Trophoblast cell (in vitro differentiated cells and primary cell): ENCODE measurements at regions not wholly inside any gene's neighbourhood (a gene's known extent, or its start where the extent isn't known, plus 50 kb on each side); places are given as distances from the start of the nearest gene placed in this dataset.

Source experiments
- DNase-seq, 2 donors: peaks; one replicate each; pipeline ENCODE4 v3.0.0-alpha.2; 2016
- H2AFZ ChIP-seq: 2 replicates; pipeline ENCODE4 v1.6.1; 2013; ENCODE audit warnings: low read length, moderate library complexity, mild to moderate bottlenecking; ENCODE audit not compliant: insufficient read depth, poor library complexity
- H2AK5ac ChIP-seq: 2 replicates; pipeline ENCODE4 v1.6.1; 2013; ENCODE audit warnings: mild to moderate bottlenecking, low read length
- H2BK120ac ChIP-seq: 2 replicates; pipeline ENCODE4 v1.6.1; 2013; ENCODE audit warnings: low read length, mild to moderate bottlenecking, moderate library complexity; ENCODE audit not compliant: insufficient read depth, poor library complexity
- H2BK12ac ChIP-seq: 2 replicates; pipeline ENCODE4 v1.6.1; 2013; ENCODE audit warnings: mild to moderate bottlenecking, low read length, moderate library complexity
- H2BK5ac ChIP-seq: 2 replicates; pipeline ENCODE4 v1.6.1; 2013; ENCODE audit warnings: low read length, low read depth, moderate library complexity, mild to moderate bottlenecking; ENCODE audit not compliant: poor library complexity
- H3K14ac ChIP-seq: 2 replicates; pipeline ENCODE4 v1.6.1; 2013; ENCODE audit warnings: mild to moderate bottlenecking, low read length
- H3K18ac ChIP-seq: 2 replicates; pipeline ENCODE4 v1.6.1; 2013; ENCODE audit warnings: mild to moderate bottlenecking, low read length
- H3K23ac ChIP-seq: 2 replicates; pipeline ENCODE4 v1.6.1; 2013; ENCODE audit warnings: low read length
- H3K27ac ChIP-seq: 2 replicates; pipeline ENCODE4 v1.5.1; 2013; ENCODE audit warnings: low read depth, mild to moderate bottlenecking, inconsistent platforms, low read length, moderate library complexity
- H3K27me3 ChIP-seq: 2 replicates; pipeline ENCODE4 v1.6.1; 2013; ENCODE audit warnings: inconsistent platforms, mild to moderate bottlenecking, low read length, moderate library complexity; ENCODE audit not compliant: insufficient read depth
- H3K36me3 ChIP-seq, 2 experiments: 1 replicate in 1 of 2; 2 replicates in 1 of 2; pipeline ENCODE4 v1.6.1; 2013; ENCODE audit warnings: low read length in 2 of 2, mild to moderate bottlenecking in 2 of 2, moderate library complexity in 1 of 2; ENCODE audit not compliant: insufficient read depth in 2 of 2, control insufficient read depth in 1 of 2
- H3K4ac ChIP-seq: 2 replicates; pipeline ENCODE4 v1.6.1; 2013; ENCODE audit warnings: low read depth, mild to moderate bottlenecking, low read length, moderate library complexity
- H3K4me1 ChIP-seq, 2 experiments: 1 replicate in 1 of 2; 2 replicates in 1 of 2; pipeline ENCODE4 v1.6.1; 2013; ENCODE audit warnings: low read length in 2 of 2, mild to moderate bottlenecking in 2 of 2, moderate library complexity in 1 of 2; ENCODE audit not compliant: insufficient read depth in 2 of 2, control insufficient read depth in 1 of 2
- H3K4me2 ChIP-seq: 2 replicates; pipeline ENCODE4 v1.6.1; 2013; ENCODE audit warnings: inconsistent platforms, mild to moderate bottlenecking, low read length, moderate library complexity
- H3K4me3 ChIP-seq: 2 replicates; pipeline ENCODE4 v1.5.1; 2013; ENCODE audit warnings: mild to moderate bottlenecking, low read depth, low read length, inconsistent platforms
- H3K79me1 ChIP-seq: one replicate; pipeline ENCODE4 v1.6.1; 2013; ENCODE audit warnings: low read length
- H3K79me2 ChIP-seq: 2 replicates; pipeline ENCODE4 v1.6.1; 2013; ENCODE audit warnings: low read length, mild to moderate bottlenecking; ENCODE audit not compliant: control insufficient read depth, insufficient read depth, poor library complexity
- H3K9ac ChIP-seq: 2 replicates; pipeline ENCODE4 v1.6.1; 2013; ENCODE audit warnings: mild to moderate bottlenecking, low read length
- H3K9me3 ChIP-seq: 2 replicates; pipeline ENCODE4 v1.6.1; 2013; ENCODE audit warnings: low read depth, mild to moderate bottlenecking, control low read depth, inconsistent platforms, low read length; ENCODE audit not compliant: insufficient read depth
- H4K12ac ChIP-seq: 2 replicates; pipeline ENCODE4 v1.6.1; 2013; ENCODE audit warnings: low read depth, mild to moderate bottlenecking, low read length, moderate library complexity
- H4K8ac ChIP-seq: 2 replicates; pipeline ENCODE4 v1.6.1; 2013; ENCODE audit warnings: low read depth, mild to moderate bottlenecking, low read length, moderate library complexity
- H4K91ac ChIP-seq: one replicate; pipeline ENCODE4 v1.6.1; 2013; ENCODE audit warnings: low read depth, mild to moderate bottlenecking, low read length, moderate library complexity
- WGBS: extraction: QIAGEN DNeasy Blood & Tissue Kit; methylation state at CpG from one replicate; pipeline ENCODE4 v1.1.7; 2013; ENCODE audit warnings: missing lambda C conversion rate; ENCODE audit not compliant: insufficient read length, insufficient coverage; ENCODE audit errors: extremely low coverage; 5-methylcytosine and 5-hydroxymethylcytosine counted together

GRCh38 chr20:11642866-11643265 is 274.8 kb upstream of the BTBD3 start:
- DNase-seq: no peak
- Histone ChIP-seq H2BK5ac (no peak overlapping the region), H4K91ac (no peak overlapping the region), H3K4me1 (no peaks in the 10 kb centered on the region), H3K9me3 (no peaks in the 10 kb centered on the region), H3K27me3 (no peaks in the 10 kb centered on the region), H3K27ac (no peak overlapping the region), H2BK12ac (no peak overlapping the region), H2AFZ (no peak overlapping the region), H2AK5ac (no peak overlapping the region), H3K18ac (no peak overlapping the region), H3K79me2 (no peaks in the 10 kb centered on the region), H3K79me1 (no peaks in the 10 kb centered on the region), H3K4me3 (no peak overlapping the region), H3K9ac (no peak overlapping the region), H3K14ac (no peak overlapping the region), H3K4me2 (no peak overlapping the region), H4K12ac (no peak overlapping the region), H2BK120ac (no peak overlapping the region), H4K8ac (no peak overlapping the region), H3K23ac (no peak overlapping the region), H3K36me3 (no peaks in the 10 kb centered on the region), H3K4ac (no peak overlapping the region)
- no CpG with 5 or more reads among the region's 3 CpGs for WGBS

GRCh38 chr20:11646359-11646758 is 271.3 kb upstream of the BTBD3 start:
- DNase-seq: no peak
- Histone ChIP-seq H3K36me3 (no peaks in the 10 kb centered on the region), H2BK120ac (no peak overlapping the region), H3K14ac (no peak overlapping the region), H2AK5ac (no peak overlapping the region), H2AFZ (no peak overlapping the region), H3K27me3 (no peaks in the 10 kb centered on the region), H3K9me3 (no peaks in the 10 kb centered on the region), H2BK12ac (no peak overlapping the region), H4K91ac (no peak overlapping the region), H3K4ac (no peak overlapping the region), H3K9ac (no peak overlapping the region), H3K4me1 (no peaks in the 10 kb centered on the region), H3K79me2 (no peaks in the 10 kb centered on the region), H3K79me1 (no peaks in the 10 kb centered on the region), H2BK5ac (no peak overlapping the region), H4K8ac (no peak overlapping the region), H3K4me3 (no peak overlapping the region), H3K23ac (no peak overlapping the region), H3K27ac (no peak overlapping the region), H4K12ac (no peak overlapping the region), H3K18ac (no peak overlapping the region), H3K4me2 (no peak overlapping the region)
- no CpG with 5 or more reads among the region's 6 CpGs for WGBS

- H3K18ac ChIP-seq: no peak overlapping the region
- no peak overlapping the region for H3K4ac ChIP-seq
- no peak overlapping the region for H3K4me3 ChIP-seq
- H3K27ac ChIP-seq: no peak overlapping the region
- no peaks in the 10 kb centered on the region for H3K4me1 ChIP-seq
- H4K91ac ChIP-seq: no peak overlapping the region
- no CpG with 5 or more reads among the region's 2 CpGs for WGBS
- H2BK12ac ChIP-seq: no peak overlapping the region
- H3K27me3 ChIP-seq: no peaks in the 10 kb centered on the region
- no peak overlapping the region for H3K14ac ChIP-seq
- no peak overlapping the region for H2AFZ ChIP-seq
- H4K8ac ChIP-seq: no peak overlapping the region
- no peak overlapping the region for H2AK5ac ChIP-seq
- no peak for DNase-seq
- H2BK5ac ChIP-seq: no peak overlapping the region
- no peaks in the 10 kb centered on the region for H3K36me3 ChIP-seq
- H3K9ac ChIP-seq: no peak overlapping the region
- H3K9me3 ChIP-seq: no peaks in the 10 kb centered on the region
- no peaks in the 10 kb centered on the region for H3K79me2 ChIP-seq
- H2BK120ac ChIP-seq: no peak overlapping the region
- no peak overlapping the region for H3K23ac ChIP-seq
- no peak overlapping the region for H3K4me2 ChIP-seq
- H3K79me1 ChIP-seq: no peaks in the 10 kb centered on the region
- H4K12ac ChIP-seq: no peak overlapping the region
Measured at GRCh38 chr20:11650566-11650965, 267.1 kb upstream of the BTBD3 start.

GRCh38 chr20:11651138-11651537 is 266.6 kb upstream of the BTBD3 start:
- no peak for DNase-seq
- H2AFZ ChIP-seq: no peak overlapping the region
- H2AK5ac ChIP-seq: no peak overlapping the region
- H3K4me1 ChIP-seq: no peaks in the 10 kb centered on the region
- no peaks in the 10 kb centered on the region for H3K79me1 ChIP-seq
- no peak overlapping the region for H3K4me2 ChIP-seq
- no peak overlapping the region for H2BK5ac ChIP-seq
- H3K18ac ChIP-seq: no peak overlapping the region
- no peaks in the 10 kb centered on the region for H3K79me2 ChIP-seq
- H3K9ac ChIP-seq: no peak overlapping the region
- no peak overlapping the region for H3K27ac ChIP-seq
- no peak overlapping the region for H3K4me3 ChIP-seq
- no peak overlapping the region for H3K23ac ChIP-seq
- no peak overlapping the region for H3K14ac ChIP-seq
- H4K91ac ChIP-seq: no peak overlapping the region
- H4K12ac ChIP-seq: no peak overlapping the region
- no peaks in the 10 kb centered on the region for H3K36me3 ChIP-seq
- no peak overlapping the region for H4K8ac ChIP-seq
- no peak overlapping the region for H2BK12ac ChIP-seq
- no peaks in the 10 kb centered on the region for H3K27me3 ChIP-seq
- WGBS: no CpG with 5 or more reads among the region's 2 CpGs
- no peaks in the 10 kb centered on the region for H3K9me3 ChIP-seq
- H2BK120ac ChIP-seq: no peak overlapping the region
- H3K4ac ChIP-seq: no peak overlapping the region

GRCh38 chr20:11651647-11652046 is 266.0 kb upstream of the BTBD3 start:
- H2AK5ac ChIP-seq: no peak overlapping the region
- no peaks in the 10 kb centered on the region for H3K4me1 ChIP-seq
- H3K23ac ChIP-seq: no peak overlapping the region
- no peak overlapping the region for H3K4me2 ChIP-seq
- no peaks in the 10 kb centered on the region for H3K9me3 ChIP-seq
- H3K4me3 ChIP-seq: no peak overlapping the region
- H4K12ac ChIP-seq: no peak overlapping the region
- H3K79me2 ChIP-seq: no peaks in the 10 kb centered on the region
- H3K27me3 ChIP-seq: no peaks in the 10 kb centered on the region
- H3K4ac ChIP-seq: no peak overlapping the region
- no peak overlapping the region for H3K18ac ChIP-seq
- H3K36me3 ChIP-seq: no peaks in the 10 kb centered on the region
- no peak overlapping the region for H3K9ac ChIP-seq
- H3K79me1 ChIP-seq: no peaks in the 10 kb centered on the region
- H3K27ac ChIP-seq: no peak overlapping the region
- H3K14ac ChIP-seq: no peak overlapping the region
- no peak overlapping the region for H4K91ac ChIP-seq
- H4K8ac ChIP-seq: no peak overlapping the region
- H2BK5ac ChIP-seq: no peak overlapping the region
- H2AFZ ChIP-seq: no peak overlapping the region
- H2BK12ac ChIP-seq: no peak overlapping the region
- no peak for DNase-seq
- no peak overlapping the region for H2BK120ac ChIP-seq
